GM12891 (cell line): ENCODE measurements at regions not wholly inside any gene's neighbourhood (a gene's known extent, or its start where the extent isn't known, plus 50 kb on each side); places are given as distances from the start of the nearest gene placed in this dataset.

Source experiments
- DNase-seq: peaks from one replicate; pipeline ENCODE4 v3.0.0; 2011; ENCODE audit warnings: low spot score; ENCODE audit not compliant: insufficient read length
- FAIRE-seq: peaks from 2 replicates; lab custom pipeline; 2011; peaks lifted over from hg19 to GRCh38; lab: Jason Lieb, UNC
- PAX5 ChIP-seq: IDR thresholded peaks from 2 replicates; pipeline ENCODE4 v1.6.1; 2011; ENCODE audit warnings: low read length, moderate library complexity, mild to moderate bottlenecking; ENCODE audit not compliant: insufficient read depth, severe bottlenecking
- POLR2A ChIP-seq: IDR thresholded peaks from 2 replicates; pipeline ENCODE4 v1.6.1; 2011; ENCODE audit warnings: low read depth, low read length, control low read depth
- POLR2AphosphoS5 ChIP-seq: IDR thresholded peaks from 2 replicates; pipeline ENCODE4 v1.6.1; 2011; ENCODE audit warnings: low read depth, low read length, control low read depth
- POU2F2 ChIP-seq: IDR thresholded peaks from 2 replicates; pipeline ENCODE4 v1.6.1; 2011; ENCODE audit warnings: low read depth, mild to moderate bottlenecking, control low read depth, low read length, moderate library complexity
- SPI1 ChIP-seq: IDR thresholded peaks from 2 replicates; pipeline ENCODE4 v1.6.1; 2011; ENCODE audit warnings: low read depth, low read length, control low read depth
- TAF1 ChIP-seq: IDR thresholded peaks from 2 replicates; pipeline ENCODE4 v1.6.1; 2011; ENCODE audit warnings: low read depth, low read length, control low read depth

DNA sequence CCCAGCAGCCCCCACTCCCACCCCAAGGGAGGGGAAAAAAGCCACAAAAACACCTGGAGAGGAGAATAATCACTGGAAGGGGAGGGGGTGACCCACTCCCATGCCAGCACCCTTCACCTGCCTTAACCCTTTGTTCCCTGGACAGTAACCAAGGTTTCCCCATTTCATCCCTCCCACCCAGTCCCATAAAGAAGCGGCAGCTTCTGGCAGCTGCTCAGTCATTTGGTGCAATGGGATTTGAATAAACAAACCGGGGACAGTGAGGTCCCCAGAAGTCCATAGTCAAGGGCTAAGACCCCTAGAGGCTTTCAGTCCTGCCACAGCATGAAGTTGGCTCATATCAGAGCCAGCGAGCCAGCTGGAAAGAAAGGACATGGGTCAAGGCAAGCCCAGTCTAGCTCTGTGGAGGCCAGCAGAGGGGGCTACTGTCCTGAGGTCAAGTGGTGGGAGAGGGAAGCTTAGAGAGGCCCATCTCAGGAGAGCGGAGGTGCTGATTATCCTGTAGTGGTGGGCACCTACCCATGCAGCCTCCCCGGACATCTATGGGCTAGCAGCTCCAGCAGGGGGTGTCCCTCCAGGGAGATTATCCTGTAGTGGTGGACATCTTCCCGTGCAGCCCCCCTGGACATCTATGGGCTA is 58.9 kb upstream of the LBX1 start:
- TF ChIP-seq PAX5 (no peak), TAF1 (no peak), POU2F2 (no peak), POLR2AphosphoS5 (no peak), POLR2A (no peak), SPI1 (no peak)
- no peak for FAIRE-seq
- no peak for DNase-seq

DNA sequence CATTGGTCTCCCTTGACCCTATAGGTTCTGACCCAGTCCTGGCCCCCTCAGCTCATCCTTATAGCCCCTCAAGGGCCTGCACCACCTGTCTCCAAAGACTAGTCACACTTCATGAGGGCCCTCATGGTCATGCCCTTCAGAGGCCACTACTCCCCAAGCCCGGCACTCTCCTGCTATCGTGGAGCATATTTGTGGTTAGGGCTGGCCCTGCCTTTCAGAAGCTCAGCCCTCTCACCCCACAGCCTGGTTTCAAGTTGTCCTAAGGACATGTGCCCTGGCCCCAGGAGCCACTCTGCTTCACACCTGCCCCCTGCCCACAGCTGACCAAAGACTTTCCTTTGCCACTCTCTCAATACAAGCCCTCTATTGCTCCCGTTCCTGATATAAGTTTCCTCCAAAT is 60.3 kb upstream of the LBX1 start:
- DNase-seq (no peak), FAIRE-seq (no peak)
- TF ChIP-seq POLR2AphosphoS5 (no peak), POLR2A (no peak), SPI1 (no peak), PAX5 (no peak)

DNA sequence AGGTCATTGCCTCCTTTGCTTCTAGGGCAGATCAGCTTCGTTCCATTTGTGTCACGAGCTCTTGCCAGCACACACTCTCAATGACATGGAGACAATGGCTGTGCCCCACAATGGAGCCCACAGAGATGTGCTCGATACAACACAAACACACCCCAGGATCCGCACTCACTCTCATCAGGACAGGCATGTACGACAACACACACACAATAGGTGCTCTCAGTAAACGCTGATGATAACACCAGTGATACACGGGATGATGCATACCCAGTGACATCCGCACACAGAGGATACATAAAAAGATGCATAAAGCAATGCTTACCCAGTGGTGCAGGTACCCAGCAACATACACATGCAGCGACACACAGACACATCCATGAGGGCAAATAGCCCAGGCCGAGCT is 61.2 kb upstream of the LBX1 start:
- FAIRE-seq, result no peak
- TF ChIP-seq SPI1 (no peak), POLR2A (no peak), TAF1 (no peak)
- no peak for DNase-seq

DNA sequence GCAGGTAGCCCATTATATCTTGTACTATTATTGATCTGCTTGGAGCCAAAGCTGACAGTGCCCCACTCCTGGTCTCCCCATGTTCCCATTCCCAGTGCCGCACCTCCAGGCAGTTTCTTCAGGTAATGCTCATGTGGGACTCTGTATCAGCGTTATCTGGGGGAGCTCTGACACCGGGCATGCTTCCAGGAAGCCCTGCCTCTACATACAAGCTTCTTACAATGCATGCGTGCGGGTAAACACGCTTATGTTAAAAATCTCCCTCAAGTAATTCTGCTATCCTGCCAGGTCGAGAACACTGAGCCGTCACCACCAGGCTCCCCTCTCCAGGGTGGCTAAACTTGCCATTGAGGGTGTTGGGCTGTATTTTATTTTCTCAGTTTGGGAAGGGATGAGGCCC is 61.6 kb upstream of the LBX1 start:
- no peak for TF ChIP-seq TAF1
- FAIRE-seq (no peak), DNase-seq (no peak)

DNA sequence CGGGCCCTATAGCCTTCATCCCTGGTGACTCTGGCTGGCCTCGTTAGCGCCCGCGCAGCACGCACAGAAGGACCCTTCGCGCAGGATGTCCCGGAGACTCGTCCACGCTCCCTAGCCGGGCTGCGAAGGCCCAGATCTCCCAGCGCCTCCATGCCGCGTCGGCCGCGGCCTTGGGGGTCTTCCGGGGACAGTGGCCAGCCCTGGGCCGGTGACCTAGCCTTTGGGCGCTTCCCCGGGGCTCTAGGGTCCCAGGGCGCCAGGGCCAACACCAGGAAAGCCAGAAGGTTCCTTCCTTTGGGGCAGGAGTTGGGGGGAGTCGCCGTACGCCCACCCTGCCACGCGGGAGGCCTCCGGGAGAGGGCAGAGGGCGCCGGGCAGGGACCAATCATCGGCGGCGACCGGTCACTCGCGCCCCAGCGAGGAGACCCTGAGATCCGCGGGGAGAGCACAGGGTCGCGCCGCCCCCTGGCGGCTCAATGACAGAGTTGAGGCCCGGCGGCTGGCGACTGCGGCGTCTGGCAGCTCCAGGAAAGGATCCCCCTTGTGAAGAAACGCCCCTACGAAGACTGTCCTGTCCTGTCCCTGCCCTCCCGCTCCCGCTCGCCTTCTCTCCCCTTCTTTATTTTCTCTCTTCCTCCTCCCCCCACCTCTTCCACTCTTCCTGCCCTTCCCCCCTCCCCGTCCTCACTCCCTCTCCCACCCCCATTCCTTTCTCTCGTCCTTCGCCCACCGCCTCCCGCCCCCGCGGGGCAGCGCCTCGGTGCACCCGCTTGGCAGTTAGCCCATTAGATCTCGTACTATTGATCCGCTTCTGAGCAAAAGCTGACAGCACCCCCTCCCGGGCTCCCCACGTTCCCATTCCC is 62.3 kb upstream of the LBX1 start:
- TF ChIP-seq SPI1 (no peak), POLR2A (no peak), POLR2AphosphoS5 (no peak), TAF1 (no peak), PAX5 (no peak), POU2F2 (no peak)
- peak; percentile 62 for DNase-seq
- no peak for FAIRE-seq

DNA sequence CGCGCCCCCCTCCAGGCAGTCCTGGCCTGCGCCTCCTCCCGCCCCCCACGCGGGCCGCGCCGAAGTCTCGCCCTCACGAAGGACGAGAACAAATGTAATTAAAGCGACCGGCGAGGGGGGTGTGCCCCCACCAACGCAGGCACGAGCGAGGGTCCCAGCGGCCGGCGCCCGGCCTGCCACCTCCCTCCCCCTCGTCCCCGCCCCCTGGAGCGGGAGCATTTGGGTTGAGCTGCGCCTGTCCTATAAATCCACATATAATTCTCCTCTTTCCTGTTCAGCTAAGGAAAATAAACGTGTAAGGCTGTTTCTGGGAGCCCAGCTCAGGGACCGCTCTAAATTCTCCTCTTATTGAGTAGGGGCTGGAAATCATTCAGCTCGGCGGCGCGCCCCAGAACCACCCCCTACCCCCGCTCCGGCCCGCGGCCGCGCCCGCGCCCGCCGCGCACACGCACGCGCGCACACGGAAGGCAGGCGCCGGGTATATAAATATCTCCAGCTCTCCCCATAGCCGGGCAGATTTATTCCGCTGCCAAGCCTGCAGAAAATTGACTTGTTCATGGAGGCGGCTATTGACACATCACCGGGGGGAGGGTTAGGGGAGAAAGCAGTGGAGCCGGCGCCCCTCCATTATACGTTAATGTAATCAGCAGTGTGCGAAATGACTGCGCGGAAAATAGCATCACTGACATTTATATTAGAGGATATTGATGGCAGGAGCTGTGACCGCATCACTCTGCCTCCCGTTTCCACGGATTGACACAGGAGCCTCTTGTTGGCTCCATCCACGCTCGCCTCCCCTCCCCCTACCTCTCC is 61.6 kb upstream of the BTRC start:
- DNase-seq (no peak), FAIRE-seq (no peak)
- TF ChIP-seq SPI1 (no peak), POU2F2 (no peak), POLR2A (no peak), TAF1 (no peak), PAX5 (no peak), POLR2AphosphoS5 (no peak)

DNA sequence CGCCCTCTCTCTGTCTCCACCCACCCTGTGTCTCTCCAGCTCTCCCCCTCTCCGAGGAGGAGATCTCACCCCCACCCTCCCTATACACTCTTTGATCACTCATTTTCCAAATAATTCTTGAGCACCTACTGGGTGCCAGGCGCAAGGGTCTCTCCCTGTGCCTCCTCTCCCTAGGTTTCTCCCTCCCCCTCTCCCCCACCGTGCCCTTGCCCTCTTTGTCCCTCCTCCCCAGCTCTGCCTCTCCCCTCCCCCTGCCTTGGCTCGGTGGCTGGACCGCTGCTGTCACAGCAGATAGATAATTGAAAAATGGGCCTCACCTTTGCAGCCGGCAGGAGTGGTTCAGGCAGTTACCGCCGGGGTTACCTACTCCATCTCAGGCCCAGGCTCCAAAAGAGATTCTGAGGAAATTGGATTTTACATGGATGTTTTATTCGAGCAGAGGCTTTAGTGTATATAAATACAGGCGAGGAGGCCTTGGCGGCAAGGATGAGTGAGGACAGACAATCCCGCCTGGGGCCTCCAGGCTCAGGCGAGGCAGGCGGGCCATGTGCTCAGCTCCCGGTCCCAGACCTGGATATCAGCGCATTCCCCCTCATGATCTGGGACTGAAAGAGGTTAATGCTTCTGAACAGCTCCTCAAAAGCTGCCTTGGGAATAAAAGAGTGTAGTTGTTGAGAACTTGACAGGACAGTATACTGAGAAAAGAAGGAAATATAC is 60.8 kb upstream of the BTRC start:
- DNase-seq, result no peak

DNA sequence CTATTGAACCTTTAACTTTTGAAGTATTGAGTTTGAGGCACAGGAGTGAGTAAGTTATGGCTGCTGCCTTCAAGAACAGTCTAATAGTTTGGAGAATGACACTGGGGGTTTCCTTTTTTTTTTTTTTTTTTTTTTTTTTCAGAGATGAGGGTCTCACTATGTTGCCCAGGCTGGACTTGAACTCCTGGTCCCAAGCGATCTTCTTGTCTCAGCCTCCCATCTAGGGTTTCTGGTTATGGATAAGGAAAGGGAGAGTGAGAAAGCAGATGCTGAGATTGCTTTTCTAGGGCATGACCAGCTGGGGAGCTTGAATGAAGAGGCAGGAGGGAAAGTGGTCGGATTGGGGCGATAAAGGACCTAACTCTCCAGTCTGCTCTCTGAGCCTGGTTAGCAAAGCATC is 59.9 kb upstream of the BTRC start:
- no peak for TF ChIP-seq POU2F2
- TF ChIP-seq PAX5, result no peak
- TF ChIP-seq POLR2AphosphoS5, result no peak
- TF ChIP-seq TAF1, result no peak
- TF ChIP-seq POLR2A, result no peak
- no peak for TF ChIP-seq SPI1
- FAIRE-seq, result no peak
- no peak for DNase-seq

More for the DNA sequence above, 60.8 kb upstream of the BTRC start:
- FAIRE-seq, result no peak
- no peak for TF ChIP-seq TAF1

DNA sequence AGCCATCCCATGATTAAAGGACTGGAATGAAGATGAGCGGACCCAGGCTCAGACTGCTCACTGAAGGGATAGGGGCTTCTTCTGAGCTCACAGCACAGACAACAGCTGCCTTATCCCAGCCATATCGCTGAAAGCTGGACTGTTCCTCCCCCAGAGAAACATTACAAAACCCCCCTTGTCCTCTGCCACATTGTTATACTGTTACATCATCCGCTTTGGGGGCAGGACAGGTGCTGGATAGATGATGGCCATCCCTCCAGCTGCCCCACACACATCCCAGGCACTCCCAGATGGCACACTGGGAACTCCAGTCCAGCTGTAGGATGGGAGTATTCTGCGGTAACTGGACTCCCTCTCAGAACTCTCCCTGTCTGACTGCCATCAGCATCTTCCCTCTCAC is 58.7 kb upstream of the BTRC start:
- no peak for TF ChIP-seq TAF1
- no peak for DNase-seq
- FAIRE-seq, result no peak
